SU-DHL-6 (cell line): ENCODE measurements at regions not wholly inside any gene's neighbourhood (a gene's known extent, or its start where the extent isn't known, plus 50 kb on each side); places are given as distances from the start of the nearest gene placed in this dataset.

Experiments
- H2AFZ ChIP-seq: fragments of 200-600 bp; sonication (generic); 2 replicates; pipeline ENCODE4 v1.6.1; 2014; ENCODE audit warnings: low read depth, mild to moderate bottlenecking, moderate library complexity, mixed read lengths, antibody characterized with exemption, low read length; ENCODE audit not compliant: severe bottlenecking
- H3F3A ChIP-seq: fragments of 200-600 bp; shearing (Covaris generic); 2 replicates; pipeline ENCODE4 v1.6.0; 2016; ENCODE audit warnings: antibody characterized with exemption, mild to moderate bottlenecking; ENCODE audit not compliant: insufficient read depth
- H3K27ac ChIP-seq: fragments of 200-600 bp; sonication (generic); 2 replicates; pipeline ENCODE4 v1.5.1; 2016; ENCODE audit warnings: low read depth, mild to moderate bottlenecking, low read length, moderate library complexity, mixed read lengths
- H3K27me3 ChIP-seq: fragments of 200-600 bp; sonication (generic), shearing (Covaris generic); 2 replicates; pipeline ENCODE4 v1.6.0; 2014; ENCODE audit warnings: mild to moderate bottlenecking, low read length
- H3K36me3 ChIP-seq: fragments of 200-600 bp; sonication (generic); 2 replicates; pipeline ENCODE4 v1.6.1; 2014; ENCODE audit warnings: mild to moderate bottlenecking, low read length, mixed read lengths
- H3K4me2 ChIP-seq: fragments of 300-600, 200-600 bp; shearing (Covaris generic), sonication (generic); 2 replicates; pipeline ENCODE4 v1.6.0; 2014; ENCODE audit warnings: low read length, low read depth, mild to moderate bottlenecking; ENCODE audit not compliant: poor library complexity, severe bottlenecking
- H3K4me3 ChIP-seq: fragments of 200-600 bp; sonication (generic); 2 replicates; pipeline ENCODE4 v1.5.1; 2014; ENCODE audit warnings: antibody characterized with exemption, low read length, mild to moderate bottlenecking, mixed read lengths; ENCODE audit not compliant: insufficient read depth, poor library complexity, severe bottlenecking
- H3K79me2 ChIP-seq: fragments of 200-600 bp; sonication (generic); 2 replicates; pipeline ENCODE4 v1.6.1; 2014; ENCODE audit warnings: mild to moderate bottlenecking, low read length, moderate library complexity; ENCODE audit not compliant: insufficient read depth
- H3K9ac ChIP-seq: fragments of 200-600 bp; sonication (generic); 2 replicates; pipeline ENCODE4 v1.7.0; 2014; ENCODE audit warnings: mild to moderate bottlenecking, low read length
- H3K9me2 ChIP-seq: fragments of 200-600 bp; sonication (generic); replicated peaks from 2 replicates; pipeline ENCODE4 v1.6.1; 2014; ENCODE audit warnings: low read length; ENCODE audit not compliant: insufficient read depth
- H3K9me3 ChIP-seq: fragments of 200-600 bp; sonication (generic); 2 replicates; pipeline ENCODE4 v1.6.1; 2014; ENCODE audit warnings: low read length, mixed read lengths; ENCODE audit not compliant: insufficient read depth
- H4K20me1 ChIP-seq: fragments of 200-600 bp; sonication (generic); 2 replicates; pipeline ENCODE4 v1.6.1; 2014; ENCODE audit warnings: low read depth, mild to moderate bottlenecking, antibody characterized with exemption, low read length, moderate library complexity, mixed read lengths
- EZH2phosphoT487 ChIP-seq: fragments of 200-600 bp; sonication (generic), shearing (Covaris generic); conservative IDR thresholded peaks from 2 replicates; pipeline ENCODE4 v1.6.1; 2018; ENCODE audit warnings: mild to moderate bottlenecking, antibody characterized with exemption, low read length, moderate library complexity, mixed read lengths
- TF ChIP-seq, protein P1 (sequence below): fragments of 200-600 bp; sonication (generic); IDR thresholded peaks from one replicate; pipeline ENCODE4 v1.5.1; 2017; ENCODE audit warnings: antibody characterized with exemption, mild to moderate bottlenecking, low read length, moderate library complexity; ENCODE audit not compliant: insufficient read depth, poor library complexity, severe bottlenecking

DNA sequence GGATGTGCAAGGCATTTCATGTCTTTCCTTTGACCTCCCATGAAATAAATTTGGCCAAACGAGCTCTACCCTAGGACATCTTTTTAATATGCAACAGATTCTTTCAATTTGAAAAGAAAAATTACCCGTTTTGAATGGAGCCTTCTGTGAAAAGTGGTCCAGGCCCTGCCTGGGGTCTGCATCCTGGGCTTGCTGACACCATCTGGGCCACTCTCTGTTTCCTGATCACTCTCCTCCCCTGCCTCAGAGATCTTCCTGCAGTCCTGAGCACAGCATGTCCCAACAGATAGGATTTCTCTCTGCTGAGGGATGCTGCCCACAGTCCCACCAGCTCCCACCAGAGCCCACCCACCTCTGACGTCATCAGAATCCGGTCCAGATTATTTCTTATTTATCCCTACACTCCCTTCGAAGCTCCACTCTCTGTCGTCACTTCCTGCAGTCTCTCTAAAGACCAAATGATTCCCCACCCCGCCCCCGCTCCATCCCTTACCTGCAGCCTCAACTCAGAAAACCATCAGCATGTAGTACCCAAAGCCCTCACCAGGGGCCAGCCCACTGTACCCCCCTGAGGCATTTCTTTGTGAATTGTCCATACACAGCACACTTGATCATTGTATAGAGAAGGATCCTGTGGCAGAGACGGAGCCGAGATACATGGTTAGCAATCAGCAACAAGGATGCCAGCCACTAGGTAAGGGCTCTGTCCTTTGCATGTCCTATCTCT lies 192.1 kb upstream of the MGMT start:
- Histone ChIP-seq H3K4me2 (no peak overlapping the region), H3K9ac (no peak overlapping the region), H2AFZ (no peak overlapping the region)

DNA sequence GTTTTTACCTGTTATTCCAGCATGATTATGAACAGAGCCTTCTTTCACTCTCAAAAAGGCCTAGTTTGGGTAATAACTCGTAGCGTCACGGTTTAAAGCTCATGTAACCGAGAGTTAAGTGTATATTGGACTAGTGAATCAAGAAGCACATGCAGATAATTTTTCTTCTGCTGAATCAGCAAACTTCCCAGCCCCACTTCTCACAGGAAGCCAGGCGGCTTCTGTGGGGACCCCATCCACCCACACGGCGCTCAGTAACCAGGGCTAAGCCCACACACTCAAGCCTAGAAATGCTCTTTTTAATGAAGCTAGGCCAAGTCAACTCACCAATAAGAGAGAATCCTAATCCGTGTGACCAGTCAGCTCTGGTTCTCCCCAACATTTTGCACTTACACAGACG lies 191.2 kb upstream of the MGMT start:
- Histone ChIP-seq H3K4me3 (no peak overlapping the region), H2AFZ (no peak overlapping the region), H3K36me3 (no peaks in the 10 kb centered on the region), H3F3A (no peaks in the 10 kb centered on the region), H3K9ac (no peak overlapping the region), H4K20me1 (no peaks in the 10 kb centered on the region), H3K79me2 (no peaks in the 10 kb centered on the region), H3K4me2 (no peak overlapping the region), H3K9me2 (no peaks in the 10 kb centered on the region), H3K27ac (no peak overlapping the region), H3K27me3 (no peaks in the 10 kb centered on the region), H3K9me3 (no peaks in the 10 kb centered on the region)
- TF ChIP-seq, protein P1, sequence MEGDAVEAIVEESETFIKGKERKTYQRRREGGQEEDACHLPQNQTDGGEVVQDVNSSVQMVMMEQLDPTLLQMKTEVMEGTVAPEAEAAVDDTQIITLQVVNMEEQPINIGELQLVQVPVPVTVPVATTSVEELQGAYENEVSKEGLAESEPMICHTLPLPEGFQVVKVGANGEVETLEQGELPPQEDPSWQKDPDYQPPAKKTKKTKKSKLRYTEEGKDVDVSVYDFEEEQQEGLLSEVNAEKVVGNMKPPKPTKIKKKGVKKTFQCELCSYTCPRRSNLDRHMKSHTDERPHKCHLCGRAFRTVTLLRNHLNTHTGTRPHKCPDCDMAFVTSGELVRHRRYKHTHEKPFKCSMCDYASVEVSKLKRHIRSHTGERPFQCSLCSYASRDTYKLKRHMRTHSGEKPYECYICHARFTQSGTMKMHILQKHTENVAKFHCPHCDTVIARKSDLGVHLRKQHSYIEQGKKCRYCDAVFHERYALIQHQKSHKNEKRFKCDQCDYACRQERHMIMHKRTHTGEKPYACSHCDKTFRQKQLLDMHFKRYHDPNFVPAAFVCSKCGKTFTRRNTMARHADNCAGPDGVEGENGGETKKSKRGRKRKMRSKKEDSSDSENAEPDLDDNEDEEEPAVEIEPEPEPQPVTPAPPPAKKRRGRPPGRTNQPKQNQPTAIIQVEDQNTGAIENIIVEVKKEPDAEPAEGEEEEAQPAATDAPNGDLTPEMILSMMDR = no peak
- no peak for TF ChIP-seq EZH2phosphoT487

More for the DNA sequence above, 192.1 kb upstream of the MGMT start:
- Histone ChIP-seq H3K27ac (no peak overlapping the region), H3K27me3 (no peaks in the 10 kb centered on the region), H3K9me3 (no peaks in the 10 kb centered on the region), H3F3A (no peaks in the 10 kb centered on the region), H3K36me3 (no peaks in the 10 kb centered on the region), H3K4me3 (no peak overlapping the region), H3K79me2 (no peaks in the 10 kb centered on the region), H4K20me1 (no peaks in the 10 kb centered on the region), H3K9me2 (no peaks in the 10 kb centered on the region)
- TF ChIP-seq, protein P1 = no peak
- no peak for TF ChIP-seq EZH2phosphoT487

DNA sequence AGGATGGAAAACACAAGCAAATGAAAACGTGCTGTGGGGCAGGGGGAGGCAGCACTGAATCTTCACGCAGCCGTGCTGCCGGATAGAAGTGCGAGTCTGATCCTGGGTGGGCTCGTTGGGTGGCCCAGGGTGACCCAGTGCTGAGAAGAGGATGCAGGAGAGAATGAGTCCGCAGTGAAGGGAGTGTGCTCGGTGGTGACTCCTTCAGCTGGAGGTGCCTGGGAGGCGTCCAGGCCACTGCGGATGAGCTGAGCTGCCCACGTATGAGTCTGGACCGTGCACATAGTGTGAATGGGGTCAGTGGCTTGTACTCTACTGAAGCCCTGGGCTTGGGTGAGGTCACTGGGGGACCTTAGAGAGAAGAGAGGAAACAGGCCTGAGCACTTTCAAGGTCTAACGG lies 190.0 kb upstream of the MGMT start:
- TF ChIP-seq EZH2phosphoT487 = no peak
- TF ChIP-seq, protein P1 = no peak
- Histone ChIP-seq H3K36me3 (no peaks in the 10 kb centered on the region), H3K9ac (no peak overlapping the region), H3F3A (no peaks in the 10 kb centered on the region), H3K9me3 (no peaks in the 10 kb centered on the region), H3K79me2 (no peaks in the 10 kb centered on the region), H3K27me3 (no peaks in the 10 kb centered on the region), H3K4me2 (no peak overlapping the region), H3K27ac (no peak overlapping the region), H3K9me2 (0 out of 2 replicates have a peak, but pooled peaks cover 3% of the 10 kb centered on the region), H2AFZ (no peak overlapping the region), H4K20me1 (no peaks in the 10 kb centered on the region), H3K4me3 (no peak overlapping the region)
